GM21423 (cell line): ENCODE measurements at regions not wholly inside any gene's neighbourhood (a gene's known extent, or its start where the extent isn't known, plus 50 kb on each side); places are given as distances from the start of the nearest gene placed in this dataset.

Source experiments
- ATAC-seq: cut with Tn5 transposase; IDR thresholded peaks from one replicate; pipeline ENCODE4 v1.9.1; 2021; ENCODE audit warnings: mild to moderate bottlenecking, moderate library complexity; ENCODE audit not compliant: unreplicated experiment

DNA sequence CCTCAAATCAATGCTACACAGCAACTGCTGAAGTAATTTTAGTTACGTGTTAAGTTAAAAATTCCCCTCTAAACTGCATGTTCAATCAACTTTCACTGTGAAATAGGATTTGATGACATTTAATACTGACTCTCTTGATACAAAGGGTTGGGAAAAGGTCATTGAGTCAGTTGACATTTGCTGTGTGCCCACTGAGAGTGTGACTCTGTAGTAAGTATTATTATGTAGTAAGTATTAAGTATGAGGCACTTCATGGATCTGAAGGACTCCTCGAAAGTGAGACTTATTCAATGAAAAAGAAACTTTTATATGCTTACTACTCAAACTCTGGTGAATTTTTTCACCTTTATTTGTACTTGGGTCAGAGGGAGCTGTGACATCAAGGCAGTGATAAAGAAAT, 83.1 kb upstream of the S1PR1 start:
- no peak for ATAC-seq

GRCh38 chr1:101152633-101153032, 84.2 kb upstream of the S1PR1 start:
- no peak for ATAC-seq

GRCh38 chr1:101151286-101151685, 85.5 kb upstream of the S1PR1 start:
- no peak for ATAC-seq

GRCh38 chr1:101150670-101151069, 86.1 kb upstream of the S1PR1 start:
- ATAC-seq = no peak

- no peak for ATAC-seq
Measured at GRCh38 chr1:101150266-101150665, 86.6 kb upstream of the S1PR1 start.

- no peak for ATAC-seq
Measured at GRCh38 chr1:101148980-101149379, 87.8 kb upstream of the S1PR1 start.

- ATAC-seq = no peak
Measured at GRCh38 chr1:101147381-101147780, 89.4 kb upstream of the S1PR1 start.

DNA sequence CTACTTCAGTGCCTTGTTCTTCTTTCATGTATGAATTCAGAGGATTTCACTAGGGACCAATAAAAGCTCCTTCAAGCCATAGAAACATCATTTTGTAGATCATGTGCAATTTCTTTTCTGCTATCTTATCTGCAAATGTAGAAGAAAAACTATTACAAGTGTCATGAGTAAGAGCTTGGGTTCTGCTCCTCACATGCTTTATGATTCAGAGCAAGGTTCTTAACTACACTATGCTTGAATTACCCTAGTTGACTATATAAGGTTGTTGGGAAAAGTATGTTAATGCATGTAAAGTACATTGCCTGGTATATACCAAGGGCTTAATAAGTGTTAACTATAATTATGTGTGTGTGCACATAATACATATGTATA, 91.4 kb upstream of the S1PR1 start:
- ATAC-seq = no peak

DNA sequence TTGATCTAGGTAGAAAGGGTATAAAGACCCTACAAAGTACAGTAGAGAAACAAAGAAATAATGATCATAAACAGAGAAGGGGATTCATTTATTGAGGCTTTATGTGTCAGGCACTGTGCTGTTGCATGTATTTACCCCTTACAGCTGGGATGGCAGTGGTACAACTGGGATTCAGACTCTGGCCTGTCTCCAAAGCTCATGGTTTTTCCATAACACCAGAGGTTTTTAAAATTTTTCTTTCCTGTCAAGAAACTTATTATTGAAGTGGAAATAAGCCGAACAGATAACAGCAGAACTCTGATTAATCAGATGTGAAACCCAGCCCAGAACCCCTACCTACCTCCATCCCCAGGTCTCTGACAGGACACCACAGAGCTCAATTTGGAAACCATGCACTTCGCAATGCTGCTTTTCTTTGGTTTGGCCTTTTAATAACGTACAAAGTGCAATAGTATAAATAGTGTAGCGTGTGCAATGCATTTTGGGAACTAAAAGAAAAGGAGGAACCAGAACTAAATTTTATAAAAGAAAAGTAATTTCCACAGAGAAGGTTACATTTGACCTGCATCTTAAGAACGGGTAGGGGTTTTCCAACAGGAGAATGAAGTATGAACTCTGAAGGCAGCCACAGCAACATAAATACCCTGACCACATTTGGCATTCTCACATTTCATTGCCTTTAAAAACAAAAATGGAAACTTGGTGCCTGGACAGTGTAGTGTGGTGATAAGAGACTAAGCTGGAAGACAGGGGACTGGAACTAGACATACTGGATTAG, 92.0 kb upstream of the S1PR1 start:
- no peak for ATAC-seq

DNA sequence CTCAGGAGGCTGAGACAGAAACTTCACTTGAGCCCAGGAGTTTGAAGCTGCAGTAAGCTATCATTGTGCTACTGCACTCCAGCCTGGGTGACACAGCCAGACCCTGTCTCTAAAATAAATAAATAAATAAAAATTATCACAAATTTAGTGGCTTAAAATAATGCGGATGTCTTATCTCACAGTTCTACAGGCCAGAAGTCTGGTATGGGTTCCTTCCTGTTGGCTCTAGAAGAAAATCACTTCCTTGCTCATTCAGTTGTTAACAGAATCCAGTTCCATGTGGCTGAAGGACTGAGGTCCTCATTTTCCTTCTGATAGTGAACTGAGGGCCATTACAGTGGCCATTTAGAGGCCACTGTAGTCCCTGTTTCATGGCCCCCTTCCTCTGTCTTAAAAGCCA, 94.6 kb upstream of the S1PR1 start:
- no peak for ATAC-seq

GRCh38 chr1:101141376-101141775, 95.4 kb upstream of the S1PR1 start:
- no peak for ATAC-seq

GRCh38 chr1:101139821-101140718, 96.7 kb upstream of the S1PR1 start:
- ATAC-seq = no peak

DNA sequence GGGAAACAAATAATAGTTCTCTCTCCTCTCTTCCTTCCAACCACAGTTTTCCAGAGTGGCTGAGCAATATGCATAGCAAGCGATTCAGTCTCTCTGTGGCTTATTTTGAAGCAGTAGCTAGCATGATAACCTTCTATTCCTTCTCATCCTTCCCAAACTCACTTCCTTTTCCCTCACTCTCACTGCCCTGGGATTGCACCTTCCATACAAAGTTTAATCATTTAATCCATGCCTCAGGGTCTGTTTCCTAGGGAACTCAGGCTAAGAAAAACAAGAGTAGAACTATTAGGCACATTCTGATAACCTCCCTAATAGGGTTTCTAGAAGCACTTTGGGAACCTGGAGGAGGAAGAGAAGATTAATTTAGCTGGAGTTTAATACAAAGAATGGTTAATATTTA, 97.7 kb upstream of the S1PR1 start:
- ATAC-seq = no peak

DNA sequence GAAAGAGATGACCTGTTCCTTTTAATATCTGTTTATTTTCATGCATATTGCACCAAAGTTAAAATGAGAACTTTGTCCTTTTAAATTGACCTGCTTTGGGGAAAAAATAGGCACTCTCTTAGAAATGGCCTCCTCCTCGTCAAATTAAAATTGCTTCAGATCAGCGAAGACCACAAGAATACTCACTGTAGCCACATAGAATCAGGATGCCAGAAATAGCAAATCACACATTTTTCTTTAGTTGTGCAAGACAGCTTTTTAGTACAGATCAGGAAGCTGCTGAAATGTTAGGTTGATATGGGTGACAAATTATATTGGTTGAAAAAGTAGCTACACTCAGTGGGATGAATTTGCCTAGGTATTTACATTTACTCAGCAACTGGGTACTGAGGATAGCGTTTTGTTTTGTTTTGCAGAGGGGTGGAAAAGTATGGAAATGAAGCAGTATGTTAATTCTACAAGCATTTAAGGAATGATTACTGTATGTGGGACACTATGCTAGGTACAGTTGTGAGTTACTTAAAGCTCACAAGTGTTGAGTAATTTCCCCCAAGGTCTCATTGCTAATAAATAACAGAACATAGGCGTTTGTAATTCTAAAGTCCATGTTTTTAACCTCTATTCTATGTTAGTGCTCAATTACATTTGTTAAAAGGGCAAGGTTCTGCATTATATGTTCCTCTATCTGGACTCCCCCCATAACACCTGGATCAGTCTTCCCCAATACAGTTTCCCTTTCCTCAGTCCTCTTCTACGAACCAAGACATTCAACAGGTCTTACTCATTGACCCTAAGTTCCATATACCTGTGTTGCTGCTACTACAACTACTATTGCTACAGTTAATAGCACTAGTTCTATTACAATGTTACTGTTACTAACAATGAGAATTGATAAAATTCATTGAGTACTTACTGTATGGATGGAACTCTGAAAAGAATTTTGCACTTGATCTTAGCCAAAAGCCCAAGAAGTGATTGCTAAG, 99.4 kb upstream of the S1PR1 start:
- ATAC-seq = peak; percentile 39

GRCh38 chr1:101136739-101137138, 100.1 kb upstream of the S1PR1 start:
- ATAC-seq = peak; percentile 54

DNA sequence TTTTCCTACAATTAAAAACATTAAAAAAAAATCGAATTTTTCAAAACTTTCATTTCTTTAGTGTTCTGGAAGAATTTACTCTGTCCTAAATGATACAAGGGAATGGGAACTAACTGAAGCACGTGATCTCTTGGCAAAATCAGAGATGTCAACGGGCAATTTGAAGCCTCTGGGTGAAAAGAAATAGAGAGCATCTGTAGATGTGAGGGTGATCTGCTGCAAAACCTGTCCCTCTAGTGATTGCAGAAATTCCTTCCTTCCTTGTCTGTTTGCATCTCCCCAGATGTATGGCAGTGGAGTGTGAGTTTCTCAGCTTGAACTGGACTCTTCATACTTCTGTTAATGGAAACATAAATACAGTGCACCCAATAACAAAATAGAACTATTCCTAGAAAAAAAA, 100.5 kb upstream of the S1PR1 start:
- no peak for ATAC-seq

GRCh38 chr1:101135526-101135925, 101.3 kb upstream of the S1PR1 start:
- ATAC-seq = no peak

- no peak for ATAC-seq
Measured at GRCh38 chr1:101131239-101131843, 105.5 kb upstream of the S1PR1 start.

DNA sequence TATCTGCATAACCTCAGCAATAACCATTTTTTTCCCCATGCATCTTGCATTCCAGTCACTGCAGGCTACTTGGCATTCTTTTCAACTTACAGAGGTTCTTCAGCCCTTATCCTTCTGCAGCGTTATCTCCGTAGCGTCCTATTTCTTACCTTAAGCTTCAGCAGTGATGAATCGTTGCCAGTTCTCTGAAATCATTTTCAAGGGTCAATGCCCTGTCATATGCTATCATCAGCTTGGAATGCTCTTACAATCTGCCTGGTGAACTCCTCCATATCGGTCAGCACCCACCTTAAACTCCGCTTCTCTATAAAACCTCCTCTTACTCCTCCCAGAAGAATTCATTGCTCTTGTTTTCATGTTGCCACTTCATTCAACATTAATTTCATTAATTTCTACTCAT, 105.1 kb upstream of the DPH5 start:
- ATAC-seq = no peak

DNA sequence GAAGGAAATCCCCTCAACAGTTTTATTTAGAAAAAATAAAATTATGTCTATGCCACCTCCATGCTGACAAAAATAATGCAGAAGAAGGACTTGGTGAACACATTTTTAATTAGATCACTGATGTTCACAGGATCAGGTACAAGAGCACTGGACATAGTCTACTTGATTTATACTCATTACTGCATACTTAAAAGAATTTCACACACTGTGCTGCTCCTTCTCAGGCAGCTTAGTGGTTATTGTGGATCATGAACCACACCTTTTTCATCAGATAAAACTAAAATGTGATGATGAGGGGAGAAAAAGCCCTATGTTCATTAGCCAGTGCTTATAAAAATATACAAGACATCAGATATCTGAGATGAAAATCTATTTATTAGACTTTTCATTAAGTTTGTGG, 103.3 kb upstream of the DPH5 start:
- no peak for ATAC-seq
